ENCODE measurements at regions not wholly inside any gene's neighbourhood (a gene's known extent, or its start where the extent isn't known, plus 50 kb on each side); places are given as distances from the start of the nearest gene placed in this dataset.

GRCh38 chr22:47259990-47260389, 497.5 kb downstream of the TBC1D22A start:
- in situ Hi-C loops (cut with MboI; ENCODE audit: low sequenced_read_pairs), result no loop called here

GRCh38 chr22:47259049-47259448, 496.6 kb downstream of the TBC1D22A start:
- in situ Hi-C loops (cut with MboI; ENCODE audit: low sequenced_read_pairs), result no loop called here

DNA sequence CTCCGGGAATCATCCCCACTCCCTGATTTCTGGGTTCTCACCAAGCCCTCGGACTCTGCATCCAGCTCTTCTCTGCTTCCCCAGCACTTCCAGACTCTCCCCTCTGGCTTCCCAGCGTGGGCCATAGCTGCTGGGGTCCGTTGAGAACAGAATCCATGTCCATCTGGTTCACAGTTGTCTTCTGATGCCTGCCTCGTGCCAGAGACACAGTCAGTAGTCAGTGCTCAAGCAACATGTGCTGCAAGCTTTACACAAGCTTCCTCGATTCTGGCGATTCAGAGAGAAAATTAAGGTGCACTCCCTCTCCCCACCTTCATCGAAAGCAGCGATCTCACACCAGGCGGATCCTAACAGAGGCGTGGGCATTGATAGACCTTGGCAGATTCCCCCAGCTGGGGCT, 495.5 kb downstream of the TBC1D22A start:
- in situ Hi-C loops (cut with MboI; ENCODE audit: low sequenced_read_pairs), result no loop called here

GRCh38 chr22:47257566-47257965, 495.1 kb downstream of the TBC1D22A start:
- in situ Hi-C loops (cut with MboI; ENCODE audit: low sequenced_read_pairs), result no loop called here

GRCh38 chr22:47251911-47252310, 489.5 kb downstream of the TBC1D22A start:
- in situ Hi-C loops (cut with MboI; ENCODE audit: low sequenced_read_pairs), result no loop called here

DNA sequence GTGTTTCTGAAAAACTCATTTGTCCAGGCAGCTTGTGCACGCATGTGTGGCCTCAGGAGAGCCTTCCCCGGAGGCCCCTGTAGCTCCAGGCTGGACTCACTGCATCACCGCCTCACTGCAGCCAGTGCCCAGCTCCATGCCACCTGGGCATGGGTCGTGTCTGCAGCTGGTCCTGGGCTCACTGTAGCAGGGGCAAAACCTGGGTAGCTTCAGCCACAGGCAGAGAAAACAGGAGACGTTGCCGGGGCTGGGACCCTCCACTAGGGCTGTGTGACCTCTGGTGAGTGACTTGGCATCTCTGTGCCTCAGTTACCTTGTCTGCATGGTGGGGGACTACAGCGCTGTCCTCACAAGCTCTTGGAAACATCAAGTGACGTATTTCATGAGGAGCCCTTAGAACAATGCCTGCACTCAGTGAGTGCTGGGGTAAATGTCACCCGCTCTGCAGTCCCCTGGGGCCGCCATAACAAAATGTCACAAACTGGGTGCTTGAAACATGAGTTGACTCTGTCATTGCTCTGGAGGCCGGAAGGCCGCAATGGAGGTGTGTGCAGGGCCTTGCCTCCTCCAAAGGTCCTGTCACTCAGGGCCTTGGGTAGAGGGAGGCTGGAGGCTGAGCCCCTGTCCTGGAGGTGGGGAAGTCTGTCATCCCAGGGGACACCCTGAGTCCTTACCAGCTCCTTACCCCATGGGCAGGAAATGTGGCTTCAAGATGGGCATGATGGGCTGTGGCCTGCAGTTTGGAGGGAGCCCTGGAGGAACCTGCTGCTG, 488.7 kb downstream of the TBC1D22A start:
- in situ Hi-C loops (cut with MboI; ENCODE audit: low sequenced_read_pairs), result no loop called here

DNA sequence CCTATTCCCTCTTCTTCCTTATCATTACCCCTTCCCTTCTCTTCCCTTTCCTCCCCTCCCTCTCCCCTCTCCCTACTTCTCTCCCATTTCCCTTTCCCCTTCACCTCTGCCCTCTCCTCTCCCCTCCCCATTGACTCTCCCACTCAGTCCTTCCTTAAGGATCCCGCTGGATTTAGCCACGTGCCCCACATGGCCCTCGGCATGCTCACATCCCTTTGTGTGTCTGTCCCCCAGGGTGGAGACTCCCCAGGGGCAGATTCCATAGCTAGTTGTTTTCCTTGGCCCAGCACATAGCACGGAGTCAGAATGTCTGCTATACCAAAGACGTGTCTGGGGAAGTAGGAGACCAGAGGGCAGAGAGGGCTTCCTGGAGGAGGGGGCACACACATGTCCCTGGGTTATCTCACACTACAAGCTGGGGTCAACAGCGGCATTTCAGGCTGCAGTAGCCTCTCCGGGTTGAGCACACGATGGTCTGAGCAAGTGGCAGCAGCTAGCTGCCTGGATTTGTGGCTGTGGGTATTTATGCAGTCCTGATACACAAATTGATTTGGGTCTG, 487.0 kb downstream of the TBC1D22A start:
- in situ Hi-C loops (cut with MboI; ENCODE audit: low sequenced_read_pairs), result no loop called here

DNA sequence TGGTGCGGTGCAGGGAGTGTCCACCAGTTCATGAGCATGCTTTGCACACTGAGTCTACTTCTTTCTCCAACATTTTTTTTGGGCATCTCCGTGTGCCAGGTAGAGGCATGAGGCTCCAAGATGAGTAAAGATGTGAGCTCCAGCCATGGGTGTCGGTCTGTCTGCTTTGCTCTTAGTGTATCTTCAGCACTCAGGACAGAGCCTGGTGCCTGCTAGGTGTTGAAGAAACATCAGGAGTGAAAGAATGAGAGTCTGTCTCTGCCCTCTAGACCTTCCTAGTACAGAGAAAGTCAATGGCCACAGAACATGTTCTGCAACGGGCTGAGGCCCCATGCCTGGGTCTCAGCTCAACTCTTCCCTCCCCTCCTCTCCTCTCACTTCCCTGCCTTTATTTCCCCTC, 486.5 kb downstream of the TBC1D22A start:
- in situ Hi-C loops (cut with MboI; ENCODE audit: low sequenced_read_pairs), result no loop called here

- in situ Hi-C loops (cut with MboI; ENCODE audit: low sequenced_read_pairs), result no loop called here
Measured at GRCh38 chr22:47247579-47248240, 485.3 kb downstream of the TBC1D22A start.

DNA sequence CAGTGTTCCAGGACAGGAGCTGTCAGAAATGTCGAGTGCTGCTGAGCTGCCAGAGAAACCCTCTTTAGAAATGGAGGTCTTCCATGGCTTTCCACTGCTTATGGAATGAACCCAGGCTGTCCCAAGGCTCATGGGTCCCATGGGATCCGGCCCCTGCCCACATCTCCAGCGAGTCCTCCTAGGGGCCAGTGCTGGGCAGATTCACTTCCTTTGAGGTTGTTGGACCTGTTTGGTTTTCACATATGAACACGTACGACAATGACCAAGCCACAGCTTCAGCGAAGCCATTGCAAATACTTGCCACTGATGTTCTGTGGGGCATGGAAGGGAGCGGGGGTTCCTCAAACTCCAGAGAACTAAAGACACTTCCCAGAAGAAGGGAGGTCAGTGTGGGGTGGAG, 483.3 kb downstream of the TBC1D22A start:
- in situ Hi-C loops (cut with MboI; ENCODE audit: low sequenced_read_pairs), result no loop called here

DNA sequence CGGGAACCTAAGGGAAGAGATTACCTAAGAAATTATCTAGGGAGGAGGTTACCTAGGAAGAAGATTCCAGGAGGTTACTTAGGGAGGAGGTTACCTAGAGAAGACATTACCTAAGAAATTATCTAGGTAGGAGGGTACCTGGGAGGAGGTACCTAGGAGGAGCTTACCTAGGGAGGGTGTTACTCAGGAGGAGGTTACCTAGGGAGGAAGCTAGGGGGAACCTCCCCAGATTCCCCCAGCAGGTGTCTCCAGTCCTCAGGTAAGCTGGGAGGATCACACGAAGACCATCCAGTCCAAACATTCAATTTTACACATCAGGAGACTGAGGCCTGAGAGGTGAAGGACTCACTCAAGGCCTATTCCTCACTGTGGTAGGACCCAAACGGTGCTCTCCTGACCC, 482.8 kb downstream of the TBC1D22A start:
- in situ Hi-C loops (cut with MboI; ENCODE audit: low sequenced_read_pairs), result no loop called here

GRCh38 chr22:47240116-47240515, 477.7 kb downstream of the TBC1D22A start:
- in situ Hi-C loops (cut with MboI; ENCODE audit: low sequenced_read_pairs), result no loop called here

- in situ Hi-C loops (cut with MboI; ENCODE audit: low sequenced_read_pairs), result no loop called here
Measured at GRCh38 chr22:47239474-47239860, 477.0 kb downstream of the TBC1D22A start.

DNA sequence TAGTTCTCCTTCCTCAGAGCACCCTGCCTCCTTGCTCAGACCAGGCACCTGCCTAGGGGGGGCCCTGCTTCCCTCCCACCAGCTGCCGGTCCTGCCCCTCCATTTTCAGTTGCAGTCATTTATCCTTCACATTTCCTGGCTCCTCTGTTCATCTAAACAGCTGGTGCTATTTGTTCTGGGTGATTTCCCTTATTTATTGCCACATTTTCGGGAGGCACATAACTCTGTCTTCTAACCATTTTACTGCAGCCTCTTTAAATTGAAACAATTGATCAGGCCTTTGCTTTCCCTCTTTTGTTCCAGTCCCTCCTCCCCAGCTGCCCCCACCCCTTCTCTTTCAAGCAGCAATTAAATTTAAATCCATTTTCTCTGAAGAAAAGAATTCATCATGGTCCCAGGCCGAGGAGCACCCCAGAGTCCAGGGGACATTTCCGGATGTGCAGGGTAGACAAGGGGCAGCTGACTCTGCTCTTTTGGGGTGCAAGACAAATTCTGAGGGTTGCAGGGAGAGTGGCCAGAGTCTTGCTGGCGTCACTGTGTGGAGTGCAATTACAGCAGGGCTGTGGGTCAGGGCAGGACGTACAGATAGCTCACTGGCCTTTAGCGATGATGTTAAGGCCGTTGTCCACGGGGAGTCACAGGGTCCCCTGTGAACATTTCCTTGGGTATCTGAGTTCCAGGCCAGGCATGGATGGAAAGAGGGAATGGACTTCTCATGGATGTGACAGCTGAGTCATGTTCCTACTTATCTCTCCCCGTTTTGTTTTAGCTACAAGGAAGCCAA, 476.4 kb downstream of the TBC1D22A start:
- in situ Hi-C loops (cut with MboI; ENCODE audit: low sequenced_read_pairs), result no loop called here

DNA sequence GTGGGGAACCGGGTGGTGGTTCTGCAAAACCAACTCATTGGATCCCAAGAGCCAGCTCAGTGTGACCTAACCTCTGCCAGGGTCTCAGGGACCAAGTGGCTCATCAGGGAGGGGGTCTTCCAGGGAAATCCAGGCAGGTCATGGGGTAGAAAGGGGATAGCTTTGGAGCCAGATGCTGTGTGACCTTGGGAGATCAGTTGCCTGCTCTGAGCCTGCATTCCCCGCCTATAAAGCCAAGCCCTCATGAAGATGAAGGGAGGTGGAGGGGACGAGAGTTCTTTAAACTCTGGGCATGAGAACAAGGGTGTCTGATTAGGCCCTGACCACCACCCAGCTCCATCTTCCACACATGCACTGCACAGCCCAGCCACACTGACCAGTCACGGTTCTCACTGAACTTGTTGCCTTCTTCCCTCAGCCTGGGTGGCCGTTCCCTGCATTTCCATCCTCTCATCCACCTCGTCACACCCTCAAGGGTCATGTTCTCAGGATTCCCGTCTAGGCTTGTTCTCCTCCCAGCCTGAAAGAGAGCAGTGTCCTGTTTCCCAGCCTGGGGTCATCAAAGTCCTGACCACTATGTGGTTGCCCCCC, 475.5 kb downstream of the TBC1D22A start:
- in situ Hi-C loops (cut with MboI; ENCODE audit: low sequenced_read_pairs), result no loop called here

- in situ Hi-C loops (cut with MboI; ENCODE audit: low sequenced_read_pairs), result no loop called here
Measured at GRCh38 chr22:47236718-47237117, 474.3 kb downstream of the TBC1D22A start.

- in situ Hi-C loops (cut with MboI; ENCODE audit: low sequenced_read_pairs), result no loop called here
Measured at GRCh38 chr22:47236161-47236560, 473.7 kb downstream of the TBC1D22A start.

DNA sequence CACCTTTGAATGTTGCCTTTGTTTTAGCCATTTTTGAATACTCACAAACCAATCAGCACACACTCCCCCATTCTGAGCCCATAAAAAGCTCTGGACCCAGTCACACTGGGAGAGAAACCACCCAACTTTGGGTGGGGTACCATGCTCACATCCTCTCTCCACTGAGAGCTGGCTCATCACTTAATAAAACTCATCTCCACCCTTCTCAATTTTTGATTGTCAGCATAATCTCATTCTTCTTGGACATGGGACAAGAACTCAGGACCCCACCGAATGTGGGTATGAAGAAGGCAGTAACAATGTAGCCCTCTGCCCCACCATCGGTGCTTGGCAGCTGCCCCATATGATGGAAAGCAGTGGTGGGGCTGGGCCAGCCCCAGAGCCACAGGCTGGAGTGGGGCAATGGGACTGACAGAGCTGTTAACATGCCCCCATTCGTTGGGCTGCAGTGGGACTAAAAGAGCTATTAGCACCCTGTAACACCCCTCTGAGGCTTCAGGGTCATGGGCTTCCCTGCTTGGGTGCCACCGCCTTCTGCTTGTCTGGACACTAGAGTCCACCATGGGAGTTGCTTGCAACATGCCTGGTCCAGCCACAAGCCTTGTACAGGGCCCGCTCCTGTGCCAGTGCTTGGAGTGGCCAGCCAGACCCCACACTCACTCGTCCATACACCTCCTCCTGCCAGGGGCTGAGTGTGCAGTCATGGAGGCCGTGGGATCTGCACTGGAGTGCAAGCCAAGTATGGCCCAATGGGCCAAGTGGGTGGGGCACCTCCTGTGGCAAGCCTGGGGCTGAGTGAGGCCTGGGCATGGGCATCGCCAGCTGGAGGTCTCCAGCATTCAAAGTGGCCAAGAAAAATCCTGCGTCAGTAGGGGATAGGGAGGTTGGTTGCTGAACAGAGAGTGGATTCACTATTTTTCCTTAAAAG, 471.1 kb downstream of the TBC1D22A start:
- in situ Hi-C loops (cut with MboI; ENCODE audit: low sequenced_read_pairs), result no loop called here

DNA sequence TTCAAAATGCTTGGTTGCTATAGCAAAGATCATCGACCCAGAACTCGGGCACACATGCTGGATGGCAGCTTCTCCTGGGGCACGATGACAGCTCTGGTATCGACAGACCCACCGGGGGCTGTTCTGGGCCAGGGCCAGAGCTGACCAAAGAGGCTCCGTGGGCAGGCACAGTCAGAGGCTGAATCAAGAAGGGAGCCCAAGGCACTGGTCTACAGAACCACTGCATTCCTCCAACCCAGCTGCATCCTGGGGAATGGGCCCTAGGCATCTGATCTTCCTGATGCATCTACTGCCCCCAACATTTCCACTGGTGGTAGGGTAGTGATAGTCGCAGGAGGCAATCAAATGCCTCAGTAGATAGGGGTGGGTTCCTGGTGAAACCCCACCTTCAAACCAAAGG, 470.3 kb downstream of the TBC1D22A start:
- in situ Hi-C loops (cut with MboI; ENCODE audit: low sequenced_read_pairs), result no loop called here

- in situ Hi-C loops (cut with MboI; ENCODE audit: low sequenced_read_pairs), result no loop called here
Measured at GRCh38 chr22:47232197-47232596, 469.7 kb downstream of the TBC1D22A start.
